Heart right ventricle (tissue), 16 donors: ENCODE measurements at regions not wholly inside any gene's neighbourhood (a gene's known extent, or its start where the extent isn't known, plus 50 kb on each side); places are given as distances from the start of the nearest gene placed in this dataset.

Experiments
- ATAC-seq, 8 donors: fragments of 200-7000 bp; cut with Tn5 transposase; one replicate each; pipeline ENCODE4 v1.9.1; 2020; ENCODE audit warnings: mild to moderate bottlenecking in 8 of 8, moderate library complexity in 8 of 8, moderate number of reproducible peaks in 1 of 8
- DNase-seq, 2 donors: peaks; one replicate each; pipeline ENCODE4 v3.0.0-alpha.2; 2020
- H3K27ac ChIP-seq, 10 donors: fragments of 200-600 bp; sonication (generic) in 2 of 10; one replicate each; pipeline versions ENCODE4 v1.5.0 to v1.8.0; 2020 to 2022; ENCODE audit warnings: mild to moderate bottlenecking in 3 of 10
- H3K27me3 ChIP-seq, 7 donors: fragments of 200-600 bp; one replicate each; pipeline ENCODE4 v1.8.0; 2021 to 2022; ENCODE audit warnings: mild to moderate bottlenecking in 2 of 7
- H3K36me3 ChIP-seq, 9 donors: fragments of 200-600 bp; sonication (generic) in 1 of 9; one replicate each; pipeline versions ENCODE4 v1.5.0 to v1.8.0; 2020 to 2022; ENCODE audit warnings: mild to moderate bottlenecking in 2 of 9
- H3K4me1 ChIP-seq, 9 donors: fragments of 200-600 bp; sonication (generic) in 1 of 9; one replicate each; pipeline versions ENCODE4 v1.5.0 to v1.8.0; 2020 to 2022; ENCODE audit warnings: mild to moderate bottlenecking in 4 of 9
- H3K4me3 ChIP-seq, 10 donors: fragments of 200-600 bp; sonication (generic) in 2 of 10; one replicate each; pipeline versions ENCODE4 v1.5.0 to v1.8.0; 2020 to 2022; ENCODE audit warnings: mild to moderate bottlenecking in 7 of 10, moderate library complexity in 2 of 10
- H3K9me3 ChIP-seq, 11 donors: fragments of 200-600 bp in 10 of 11; sonication (generic) in 2 of 11; one replicate each; pipeline versions ENCODE4 v1.5.0 to v1.8.0; 2013 to 2022; ENCODE audit warnings: mild to moderate bottlenecking in 2 of 11, control low read depth in 1 of 11, moderate library complexity in 1 of 11
- WGBS, 2 donors: extraction: QIAGEN DNeasy Blood & Tissue Kit; methylation state at CpG; one replicate each; pipeline ENCODE4 v1.1.7; 2013; ENCODE audit warnings: inconsistent platforms in 1 of 2; 5-methylcytosine and 5-hydroxymethylcytosine counted together
- intact Hi-C, 10 donors: fragments of 100-400 bp; cut with DNase I; formaldehyde crosslinking; loops; one replicate each; pipeline versions ENCODE4 v1.11.1 to v1.14.2; 2022
- TF ChIP-seq, protein P1 (sequence below), 9 donors: fragments of 200-600 bp; sonication (generic) in 2 of 9; IDR thresholded peaks; one replicate each; pipeline versions ENCODE4 v1.5.0 to v1.8.0; 2021 to 2022; ENCODE audit warnings: antibody characterized with exemption in 9 of 9, mild to moderate bottlenecking in 5 of 9, moderate library complexity in 1 of 9
- donor health status: Arrhythmogenic right ventricular cardiomyopathy.
- donor health status: ischemic (EF 13 %, LVEDD 7.1; RV severe dilation, severe dysfunction).
- donor health status: healthy with polysubstance abuse.
- donor health status: DM: no; HTN: yes; CAD: no.
- donor health status: DM: no; HTN: no; CAD: no.
- donor health status: ischemic (EF 25% LVEDD 6.9; RV normal size, moderate dysfunction).
- donor health status: ischemic (EF 25% LVEDD 5.7; RV mildly dilated, moderate dysfunction).
- donor health status: healthy.
- donor health status: DM: yes; HTN: yes; CAD: no.
- donor health status: Ischemic cardiomyopathy.
- donor health status: ischemic (EF 35%, LVEDD 5.7; RV mildly dilated, moderate dysfunction).
- donor health status: nonischemic (EF 11% LVEDD 7.7; RV severe dilation, severe dysfunction).
- donor health status: DM: yes; HTN: yes; CAD: no.
- donor health status: PGD.
- donor health status: ischemic (EF 29% LVEDD 5.4; RV normal size, mild dysfunction).
- donor health status: nonischemic (EF 23%, LVEDD 6.1; RV moderate dilation, normal function).

DNA sequence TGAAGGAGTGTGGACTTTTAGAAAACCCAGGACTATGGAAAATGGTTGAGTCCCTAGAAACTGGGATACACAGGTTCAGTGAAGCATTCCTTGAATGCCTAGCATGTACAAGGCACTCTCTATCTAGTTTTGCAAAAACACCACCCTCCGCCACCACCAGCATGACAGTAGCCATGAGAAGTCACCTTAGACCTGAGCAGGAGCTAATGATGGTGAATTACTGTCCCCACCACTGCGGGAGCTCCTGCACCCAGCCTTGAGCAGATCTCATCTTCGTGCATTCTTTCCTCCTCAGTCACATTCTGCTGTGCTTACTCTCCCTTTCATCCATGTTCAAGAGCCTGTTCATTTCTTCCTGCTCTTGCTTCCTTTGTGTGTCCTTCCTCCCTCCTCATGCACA lies 86.2 kb upstream of the ZNF516 start:
- H3K4me1 ChIP-seq: peaks cover 0 to 9% (median 0%) of the 10 kb centered on the region in 9 donors
- no peaks in the 10 kb centered on the region for H3K36me3 ChIP-seq
- no peak for ATAC-seq
- H3K27ac ChIP-seq: no peak overlapping the region
- WGBS, 2 donors: 70 to 79% methylated on average over 3 of the region's 3 CpGs
- no peak overlapping the region for H3K4me3 ChIP-seq
- intact Hi-C loops: no loop called here
- TF ChIP-seq, protein P1, sequence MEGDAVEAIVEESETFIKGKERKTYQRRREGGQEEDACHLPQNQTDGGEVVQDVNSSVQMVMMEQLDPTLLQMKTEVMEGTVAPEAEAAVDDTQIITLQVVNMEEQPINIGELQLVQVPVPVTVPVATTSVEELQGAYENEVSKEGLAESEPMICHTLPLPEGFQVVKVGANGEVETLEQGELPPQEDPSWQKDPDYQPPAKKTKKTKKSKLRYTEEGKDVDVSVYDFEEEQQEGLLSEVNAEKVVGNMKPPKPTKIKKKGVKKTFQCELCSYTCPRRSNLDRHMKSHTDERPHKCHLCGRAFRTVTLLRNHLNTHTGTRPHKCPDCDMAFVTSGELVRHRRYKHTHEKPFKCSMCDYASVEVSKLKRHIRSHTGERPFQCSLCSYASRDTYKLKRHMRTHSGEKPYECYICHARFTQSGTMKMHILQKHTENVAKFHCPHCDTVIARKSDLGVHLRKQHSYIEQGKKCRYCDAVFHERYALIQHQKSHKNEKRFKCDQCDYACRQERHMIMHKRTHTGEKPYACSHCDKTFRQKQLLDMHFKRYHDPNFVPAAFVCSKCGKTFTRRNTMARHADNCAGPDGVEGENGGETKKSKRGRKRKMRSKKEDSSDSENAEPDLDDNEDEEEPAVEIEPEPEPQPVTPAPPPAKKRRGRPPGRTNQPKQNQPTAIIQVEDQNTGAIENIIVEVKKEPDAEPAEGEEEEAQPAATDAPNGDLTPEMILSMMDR (IDR thresholded peaks at IDR 0.05): no peak
- H3K9me3 ChIP-seq: no peaks in the 10 kb centered on the region
- peaks cover 0 to 45% (median 20%) of the 10 kb centered on the region in 7 donors for H3K27me3 ChIP-seq
- DNase-seq: no peak

DNA sequence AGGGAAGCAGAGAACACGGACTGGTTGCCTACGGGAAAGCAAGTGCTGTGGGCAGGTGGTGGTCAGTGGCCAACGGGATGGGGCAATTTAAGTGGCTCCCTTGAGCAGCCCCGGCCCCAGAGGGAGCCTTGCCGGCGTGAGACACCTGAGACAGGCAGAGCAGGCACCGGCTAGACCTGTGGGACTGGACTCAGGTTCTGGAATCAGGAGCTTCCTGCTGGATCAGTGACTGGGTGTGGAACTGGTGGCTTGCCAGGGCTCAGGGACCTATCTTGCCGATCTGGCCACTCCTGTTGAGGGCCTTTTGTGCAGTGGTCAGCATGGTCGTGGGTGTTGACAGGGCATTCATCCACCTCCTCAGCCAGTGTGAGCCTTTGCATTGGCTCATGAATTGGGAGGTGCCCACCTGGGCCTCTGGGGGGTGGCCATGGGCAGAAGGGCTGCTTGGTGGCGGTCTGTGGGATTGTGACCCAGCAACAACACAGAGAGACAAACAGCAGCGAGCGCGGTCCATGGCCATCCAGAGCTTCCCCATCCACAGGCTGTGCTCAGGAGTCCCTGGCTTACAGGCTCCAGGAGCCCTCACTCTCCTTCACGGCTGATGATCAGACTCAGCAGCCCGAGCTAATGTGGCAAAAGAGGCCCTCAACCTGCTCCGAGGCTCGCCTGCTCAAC lies 85.4 kb upstream of the ZNF516 start:
- ATAC-seq (no peak), DNase-seq (no peak)
- Histone ChIP-seq H3K4me1 (peaks cover 0 to 9% (median 0%) of the 10 kb centered on the region in 9 donors), H3K27me3 (peaks cover 0 to 45% (median 20%) of the 10 kb centered on the region in 7 donors), H3K4me3 (no peak overlapping the region), H3K9me3 (peaks cover 0 to under 1% (median 0%) of the 10 kb centered on the region in 11 donors), H3K27ac (no peak overlapping the region), H3K36me3 (no peaks in the 10 kb centered on the region)
- TF ChIP-seq, protein P1 (IDR thresholded peaks at IDR 0.05): no peak
- WGBS, 2 donors: 83 to 88% methylated on average over 17 of the region's 17 CpGs
- intact Hi-C loops: no loop called here

DNA sequence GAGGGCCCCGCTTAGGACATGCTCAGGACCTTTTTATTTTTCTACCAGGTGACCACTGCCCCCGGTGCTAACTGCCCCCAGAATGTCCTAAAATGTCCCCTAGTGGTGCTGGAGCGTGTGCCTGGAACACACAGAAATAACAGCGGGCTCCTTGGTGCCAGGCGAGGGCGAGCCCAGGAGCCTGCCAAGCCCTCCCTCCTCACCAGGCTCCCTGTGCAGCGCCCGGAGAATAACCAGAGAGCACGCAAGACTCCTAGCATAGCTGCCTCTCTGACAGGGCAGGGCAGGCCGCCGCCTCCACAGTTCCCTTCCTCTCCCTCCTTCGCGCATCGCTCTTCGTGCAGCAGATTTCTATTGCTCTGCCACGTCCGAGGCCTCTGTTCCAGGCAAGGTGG lies 84.3 kb upstream of the ZNF516 start:
- ATAC-seq: no peak
- no peak for DNase-seq
- H3K27ac ChIP-seq: no peak overlapping the region
- no peak overlapping the region for H3K4me3 ChIP-seq
- H3K36me3 ChIP-seq: no peaks in the 10 kb centered on the region
- intact Hi-C loops: no loop called here
- TF ChIP-seq, protein P1 (IDR thresholded peaks at IDR 0.05): no peak
- H3K9me3 ChIP-seq: peaks cover 0 to 5% (median 0%) of the 10 kb centered on the region in 11 donors
- 70 to 73% methylated on average over 17 of the region's 17 CpGs for WGBS, 2 donors
- H3K4me1 ChIP-seq: peaks cover 0 to 9% (median 0%) of the 10 kb centered on the region in 9 donors
- H3K27me3 ChIP-seq: peaks cover 0 to 45% (median 20%) of the 10 kb centered on the region in 7 donors

DNA sequence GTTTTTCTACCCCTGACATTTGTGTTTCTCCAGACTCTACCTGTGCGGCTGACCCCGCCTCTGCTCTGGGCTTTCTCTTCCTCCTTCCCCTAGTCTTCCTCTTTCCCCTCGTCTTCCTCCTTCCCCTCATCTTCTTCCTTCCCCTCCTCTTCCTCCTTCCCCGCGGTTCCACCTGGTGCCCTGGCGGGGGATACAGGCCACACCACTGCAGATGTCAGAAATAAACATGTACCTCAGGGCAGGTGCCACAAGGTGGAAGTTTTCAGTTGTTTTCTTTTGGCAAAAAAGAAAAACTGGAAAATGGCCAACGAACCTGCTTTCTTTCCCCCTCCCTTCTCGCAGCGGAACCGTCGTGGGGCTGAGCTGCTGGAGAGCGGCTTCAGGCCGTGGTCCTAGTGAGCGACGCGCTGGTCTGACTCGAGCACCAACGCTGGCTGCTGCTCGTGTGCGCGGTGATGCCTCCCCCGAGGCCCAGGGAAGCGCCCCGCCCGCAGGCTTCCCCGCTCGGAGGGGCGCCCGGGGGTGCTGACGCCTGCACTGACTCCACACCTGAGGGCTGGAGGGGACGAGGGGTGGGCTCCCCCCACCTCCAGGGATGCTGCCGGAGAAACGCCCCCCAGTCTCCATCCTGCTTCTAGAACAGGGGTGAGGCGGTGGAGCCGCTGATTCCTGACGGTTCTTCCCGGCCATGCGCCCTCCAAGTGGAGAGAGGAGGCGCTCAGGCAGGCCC lies 83.7 kb upstream of the ZNF516 start:
- H3K4me3 ChIP-seq: no peak overlapping the region
- H3K27ac ChIP-seq: no peak overlapping the region
- TF ChIP-seq, protein P1 (IDR thresholded peaks at IDR 0.05): no peak
- peaks cover 0 to 5% (median 0%) of the 10 kb centered on the region in 11 donors for H3K9me3 ChIP-seq
- no peaks in the 10 kb centered on the region for H3K36me3 ChIP-seq
- H3K4me1 ChIP-seq: peaks cover 0 to 14% (median 0%) of the 10 kb centered on the region in 9 donors
- intact Hi-C loops: no loop called here
- DNase-seq (no peak), ATAC-seq (no peak)
- WGBS, 2 donors: 17 to 20% methylated on average over 39 of the region's 39 CpGs
- H3K27me3 ChIP-seq: peaks cover 0 to 45% (median 20%) of the 10 kb centered on the region in 7 donors
